Nephron progenitor cell (in vitro differentiated cells): ENCODE measurements at regions not wholly inside any gene's neighbourhood (a gene's known extent, or its start where the extent isn't known, plus 50 kb on each side); places are given as distances from the start of the nearest gene placed in this dataset.

Experiments used
- DNase-seq: peaks from one replicate; pipeline ENCODE4 v3.0.0; 2021
- H3K27ac Mint-ChIP-seq: 2 replicates; pipeline ENCODE4 v1.8.0; 2021; ENCODE audit warnings: mild to moderate bottlenecking, moderate library complexity, mixed read lengths
- H3K27me3 Mint-ChIP-seq: 2 replicates; pipeline ENCODE4 v1.8.0; 2021; ENCODE audit warnings: mild to moderate bottlenecking, low read depth, mixed read lengths; ENCODE audit not compliant: poor library complexity
- H3K36me3 Mint-ChIP-seq: 2 replicates; pipeline ENCODE4 v1.8.0; 2021; ENCODE audit warnings: low read depth, mixed read lengths
- H3K4me1 Mint-ChIP-seq: 2 replicates; pipeline ENCODE4 v1.8.0; 2021; ENCODE audit warnings: mixed read lengths
- H3K4me3 Mint-ChIP-seq: 2 replicates; pipeline ENCODE4 v1.8.0; 2021; ENCODE audit warnings: mild to moderate bottlenecking, moderate library complexity, mixed read lengths
- H3K9me3 Mint-ChIP-seq: 2 replicates; pipeline ENCODE4 v1.8.0; 2021; ENCODE audit warnings: mild to moderate bottlenecking, moderate library complexity, mixed read lengths
- TF ChIP-seq, protein P1 (sequence below): fragments of 200-600 bp; sonication (generic); IDR thresholded peaks from 2 replicates; pipeline ENCODE4 v1.5.0; 2021; ENCODE audit warnings: antibody characterized with exemption

GRCh38 chr6:43909474-43910148, 139.6 kb downstream of the VEGFA start:
- TF ChIP-seq, protein P1, sequence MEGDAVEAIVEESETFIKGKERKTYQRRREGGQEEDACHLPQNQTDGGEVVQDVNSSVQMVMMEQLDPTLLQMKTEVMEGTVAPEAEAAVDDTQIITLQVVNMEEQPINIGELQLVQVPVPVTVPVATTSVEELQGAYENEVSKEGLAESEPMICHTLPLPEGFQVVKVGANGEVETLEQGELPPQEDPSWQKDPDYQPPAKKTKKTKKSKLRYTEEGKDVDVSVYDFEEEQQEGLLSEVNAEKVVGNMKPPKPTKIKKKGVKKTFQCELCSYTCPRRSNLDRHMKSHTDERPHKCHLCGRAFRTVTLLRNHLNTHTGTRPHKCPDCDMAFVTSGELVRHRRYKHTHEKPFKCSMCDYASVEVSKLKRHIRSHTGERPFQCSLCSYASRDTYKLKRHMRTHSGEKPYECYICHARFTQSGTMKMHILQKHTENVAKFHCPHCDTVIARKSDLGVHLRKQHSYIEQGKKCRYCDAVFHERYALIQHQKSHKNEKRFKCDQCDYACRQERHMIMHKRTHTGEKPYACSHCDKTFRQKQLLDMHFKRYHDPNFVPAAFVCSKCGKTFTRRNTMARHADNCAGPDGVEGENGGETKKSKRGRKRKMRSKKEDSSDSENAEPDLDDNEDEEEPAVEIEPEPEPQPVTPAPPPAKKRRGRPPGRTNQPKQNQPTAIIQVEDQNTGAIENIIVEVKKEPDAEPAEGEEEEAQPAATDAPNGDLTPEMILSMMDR: no peak
- Mint-ChIP-seq H3K4me3 (no peak overlapping the region), H3K9me3 (no peaks in the 10 kb centered on the region), H3K27ac (no peak overlapping the region), H3K36me3 (no peaks in the 10 kb centered on the region), H3K4me1 (peaks cover 38% of the 10 kb centered on the region), H3K27me3 (peaks cover 78% of the 10 kb centered on the region)
- DNase-seq: no peak

GRCh38 chr6:43907789-43908472, 137.9 kb downstream of the VEGFA start:
- no peak overlapping the region for H3K4me3 Mint-ChIP-seq
- H3K27me3 Mint-ChIP-seq: peaks cover 74% of the 10 kb centered on the region
- H3K4me1 Mint-ChIP-seq: peaks cover 23% of the 10 kb centered on the region
- no peaks in the 10 kb centered on the region for H3K36me3 Mint-ChIP-seq
- H3K27ac Mint-ChIP-seq: no peak overlapping the region
- H3K9me3 Mint-ChIP-seq: no peaks in the 10 kb centered on the region
- no peak for DNase-seq
- TF ChIP-seq, protein P1: no peak

DNA sequence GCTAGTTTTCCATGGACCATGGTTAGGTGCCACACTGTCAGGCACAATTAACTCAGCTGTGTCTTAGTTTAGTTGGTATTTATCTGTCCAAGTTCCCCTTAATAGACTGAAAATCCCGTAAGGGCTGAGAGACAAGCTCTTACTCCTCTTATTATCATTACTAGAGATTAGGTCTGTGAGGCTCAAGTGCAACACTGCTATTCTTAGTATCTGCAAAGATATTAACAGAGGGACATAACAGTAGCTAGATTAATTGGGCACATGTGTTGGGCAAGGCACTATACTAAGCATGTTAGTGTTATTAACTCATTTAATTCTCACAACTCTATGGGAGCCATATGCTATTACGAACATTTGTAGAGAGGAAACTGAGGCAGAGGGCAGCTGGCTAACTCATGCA, 137.3 kb downstream of the VEGFA start:
- H3K27ac Mint-ChIP-seq: no peak overlapping the region
- no peak for DNase-seq
- TF ChIP-seq, protein P1: no peak
- no peaks in the 10 kb centered on the region for H3K36me3 Mint-ChIP-seq
- peaks cover 72% of the 10 kb centered on the region for H3K27me3 Mint-ChIP-seq
- H3K4me3 Mint-ChIP-seq: no peak overlapping the region
- no peaks in the 10 kb centered on the region for H3K9me3 Mint-ChIP-seq
- peaks cover 17% of the 10 kb centered on the region for H3K4me1 Mint-ChIP-seq

DNA sequence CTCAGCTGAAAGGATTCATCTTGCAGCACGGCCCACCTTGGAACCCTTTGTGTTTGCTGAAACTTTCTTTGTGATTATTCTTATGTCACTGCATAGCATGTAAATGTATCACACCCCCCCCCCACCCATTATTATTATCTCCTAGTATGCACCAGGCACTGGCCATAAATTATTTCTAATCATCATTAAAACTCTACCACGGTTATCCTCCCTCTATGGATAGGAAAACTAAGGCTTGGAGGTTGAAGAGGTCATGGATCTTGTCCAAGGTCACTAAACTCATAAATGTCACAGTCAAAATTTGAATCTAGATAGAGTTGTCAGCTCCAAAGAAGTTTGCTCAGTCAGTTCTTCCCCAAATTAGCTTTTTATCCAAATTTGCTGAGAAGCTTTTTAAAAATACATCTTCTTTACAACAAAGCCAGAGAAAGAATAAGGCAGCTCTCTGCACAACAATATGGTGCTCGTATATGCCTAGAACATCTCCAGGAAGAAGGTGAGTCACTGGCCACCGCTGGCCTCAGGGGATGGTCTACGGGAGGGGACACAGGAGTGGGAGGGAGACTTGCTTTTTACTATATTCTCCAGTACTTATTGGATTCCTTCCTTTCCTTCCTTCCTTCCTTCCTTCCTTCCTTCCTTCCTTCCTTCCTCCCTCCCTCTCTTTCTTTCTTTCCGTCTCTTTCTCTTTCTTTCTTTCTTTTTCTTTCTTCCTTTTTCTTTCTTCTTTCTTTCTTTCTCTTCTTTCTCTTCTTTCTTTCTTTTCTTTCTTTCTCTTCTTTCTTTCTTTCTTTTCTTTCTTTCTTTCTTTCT, 134.5 kb downstream of the VEGFA start:
- H3K27ac Mint-ChIP-seq: no peak overlapping the region
- TF ChIP-seq, protein P1: no peak
- H3K9me3 Mint-ChIP-seq: no peaks in the 10 kb centered on the region
- H3K4me3 Mint-ChIP-seq: no peak overlapping the region
- H3K4me1 Mint-ChIP-seq: peaks cover 17% of the 10 kb centered on the region
- no peaks in the 10 kb centered on the region for H3K36me3 Mint-ChIP-seq
- no peak for DNase-seq
- peaks cover 60% of the 10 kb centered on the region for H3K27me3 Mint-ChIP-seq

DNA sequence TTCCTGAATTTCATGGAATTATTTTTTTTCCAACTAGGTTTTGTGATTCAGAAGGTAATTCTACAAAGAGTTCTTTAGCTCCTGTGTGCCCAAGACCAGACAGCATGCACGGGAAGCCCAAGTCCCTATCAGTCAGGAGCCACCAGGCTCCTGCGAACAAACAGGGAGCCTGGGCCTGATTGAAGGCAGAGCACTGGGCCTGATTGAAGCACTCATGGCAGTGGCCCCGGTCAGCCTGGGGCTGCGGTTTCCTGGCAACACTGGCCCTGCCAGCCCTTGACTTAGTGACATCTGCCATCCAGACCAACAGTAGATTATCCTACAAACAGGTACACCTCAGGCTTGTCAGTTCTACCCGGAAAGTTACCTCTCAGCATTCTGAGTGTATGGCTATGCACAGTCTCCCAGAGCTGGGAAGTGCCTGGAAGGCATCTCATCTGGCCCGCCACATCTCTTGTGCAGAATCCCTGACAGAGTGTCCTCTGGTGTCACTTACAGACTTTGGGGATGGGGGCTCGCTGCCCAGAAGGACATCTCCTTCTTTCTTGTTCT, 133.8 kb downstream of the VEGFA start:
- Mint-ChIP-seq H3K27me3 (peaks cover 56% of the 10 kb centered on the region), H3K4me3 (no peak overlapping the region), H3K27ac (no peak overlapping the region), H3K4me1 (peaks cover 17% of the 10 kb centered on the region), H3K36me3 (no peaks in the 10 kb centered on the region), H3K9me3 (no peaks in the 10 kb centered on the region)
- no peak for DNase-seq
- TF ChIP-seq, protein P1: no peak
